HL-60 (cell line): ENCODE measurements at regions not wholly inside any gene's neighbourhood (a gene's known extent, or its start where the extent isn't known, plus 50 kb on each side); places are given as distances from the start of the nearest gene placed in this dataset.

Experiments used
- CTCF ChIP-seq: IDR thresholded peaks from one replicate; pipeline ENCODE4 v1.5.1; 2011; ENCODE audit warnings: low read length, control low read depth, inconsistent platforms; ENCODE audit not compliant: insufficient read depth
- POLR2AphosphoS5 ChIP-seq: IDR thresholded peaks from 2 replicates; pipeline ENCODE4 v1.6.1; 2012; ENCODE audit warnings: low read depth
- REST ChIP-seq: IDR thresholded peaks from 2 replicates; pipeline ENCODE4 v1.6.1; 2012; ENCODE audit warnings: low read depth; ENCODE audit not compliant: insufficient replicate concordance

- TF ChIP-seq CTCF (no peak), POLR2AphosphoS5 (no peak), REST (no peak)
Observed at GRCh38 chr1:2891923-2892448, 90.5 kb upstream of the TTC34 start.
